Stimulated activated CD8-positive, alpha-beta memory T cell treated with anti-CD3 and anti-CD28 coated beads, Interleukin-15, amount 100 ng/mL, for 24 hours (primary cell): ENCODE measurements at regions not wholly inside any gene's neighbourhood (a gene's known extent, or its start where the extent isn't known, plus 50 kb on each side); places are given as distances from the start of the nearest gene placed in this dataset.

Source experiments
- DNase-seq: peaks from one replicate; pipeline ENCODE4 v3.0.0-alpha.2; 2020; ENCODE audit warnings: low read depth

DNA sequence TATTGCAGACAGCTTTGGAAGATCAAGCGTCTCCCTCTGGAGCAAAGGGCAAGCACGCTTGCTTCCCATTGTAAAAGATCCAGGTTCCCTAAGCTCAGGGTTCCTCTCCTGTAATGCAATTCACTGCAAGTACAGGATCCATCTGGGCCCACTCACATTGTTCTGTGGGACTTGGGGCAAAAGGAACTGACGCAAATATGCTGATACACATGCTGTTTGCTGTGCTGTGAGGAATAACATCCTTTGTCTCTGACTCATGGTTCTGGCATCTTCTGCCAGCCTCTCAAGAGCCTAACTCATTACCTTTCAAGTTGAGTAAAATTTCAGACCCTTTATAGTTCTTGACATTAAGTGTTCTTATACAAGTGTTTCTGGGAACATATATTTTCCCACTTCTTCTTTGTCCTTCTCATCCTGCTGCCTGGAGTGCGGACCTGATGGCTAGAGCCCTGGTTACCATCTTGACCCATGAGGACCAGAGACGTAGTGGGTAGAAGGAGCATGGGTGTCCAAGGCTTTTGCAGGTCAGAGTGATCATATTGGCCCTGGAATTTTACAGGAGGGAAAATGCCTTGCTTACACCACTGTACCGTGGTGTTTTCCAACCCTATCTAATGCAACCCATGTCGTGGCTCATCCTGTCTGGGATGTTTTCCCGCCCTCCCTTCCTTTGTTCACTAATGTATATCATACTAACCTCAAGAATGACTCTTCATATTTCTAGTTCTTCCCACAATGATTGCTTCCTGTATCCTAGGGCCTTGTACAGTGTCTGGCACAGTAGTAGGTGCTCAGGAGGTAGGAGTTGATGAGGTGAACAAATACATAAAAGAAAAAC, 145.7 kb upstream of the GLI2 start:
- no peak for DNase-seq

- no peak for DNase-seq
These were observed 144.8 kb upstream of the GLI2 start for GRCh38 chr2:120590841-120591240.

DNA sequence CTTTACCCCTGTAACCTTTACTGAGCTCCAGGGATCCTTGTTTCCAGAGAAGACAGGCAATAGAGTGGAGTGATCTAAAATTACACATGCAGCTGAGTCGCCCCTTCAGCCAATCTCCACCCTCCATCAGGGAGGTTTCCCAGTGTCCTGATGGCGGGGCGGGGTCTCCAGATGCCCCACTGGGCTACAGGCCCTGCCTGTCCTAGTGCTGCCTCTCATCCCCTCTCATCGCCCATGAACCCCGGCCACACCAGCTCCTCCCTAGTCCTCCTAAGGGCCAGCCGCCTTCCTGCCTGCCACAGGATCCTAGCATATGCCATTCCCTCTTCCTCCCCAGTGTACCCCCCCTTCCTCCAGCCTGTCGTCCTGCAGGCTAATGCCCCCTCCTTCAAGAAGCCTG, 144.1 kb upstream of the GLI2 start:
- no peak for DNase-seq

- DNase-seq: no peak
These were observed 143.6 kb upstream of the GLI2 start for GRCh38 chr2:120592084-120592483.

GRCh38 chr2:120593921-120594686, 141.6 kb upstream of the GLI2 start:
- DNase-seq: no peak

- no peak for DNase-seq
These were observed 140.6 kb upstream of the GLI2 start for GRCh38 chr2:120594856-120595685.

DNA sequence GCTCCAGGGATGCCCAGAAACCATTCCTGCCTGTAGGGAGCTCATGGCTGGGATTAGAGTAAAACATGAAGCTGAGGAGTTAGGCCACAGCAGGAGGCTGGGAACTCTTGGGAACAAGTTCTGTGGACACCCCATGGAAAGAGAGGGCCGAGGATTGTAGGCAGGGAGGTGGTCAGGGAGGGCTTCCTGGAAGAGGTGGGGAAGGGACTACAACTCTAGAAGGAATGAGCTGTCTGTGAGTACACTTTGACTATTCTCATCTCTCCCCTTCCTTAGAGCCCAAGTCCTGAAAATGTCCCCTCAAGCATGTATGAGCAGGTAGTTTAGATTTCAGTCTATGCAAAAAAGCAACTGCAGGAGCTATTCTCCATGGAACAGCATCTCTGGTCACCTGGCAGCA, 139.9 kb upstream of the GLI2 start:
- no peak for DNase-seq

DNA sequence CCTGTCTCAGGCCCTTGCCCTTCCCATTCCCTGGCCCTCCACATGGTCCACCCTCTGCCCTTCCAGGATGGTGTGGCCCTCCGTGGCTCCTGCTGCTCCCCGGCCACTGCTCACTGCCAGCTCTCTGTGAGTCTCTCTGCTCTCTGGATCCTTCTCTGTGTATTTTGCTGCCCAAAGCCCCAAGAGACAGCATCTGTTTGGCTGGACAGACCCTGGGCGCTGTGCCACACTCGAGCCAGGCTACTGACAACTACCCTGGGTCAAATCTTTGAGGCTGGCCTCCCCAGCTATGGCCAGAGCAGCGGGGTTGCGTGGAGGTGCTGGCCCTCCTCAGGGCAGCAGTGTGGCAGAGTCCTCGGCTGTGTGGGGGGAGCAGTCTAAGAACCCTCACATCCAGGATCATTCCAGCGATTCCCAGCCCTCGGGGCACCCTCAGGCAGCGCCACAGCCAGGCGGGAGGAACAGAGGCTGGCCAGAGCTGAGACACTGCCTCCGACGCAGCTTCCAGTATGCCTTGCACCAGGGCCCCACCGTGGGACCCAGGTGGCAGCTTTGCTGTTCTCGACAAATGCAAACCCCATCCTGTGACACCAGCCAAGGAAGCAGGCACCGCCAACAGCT, 139.4 kb upstream of the GLI2 start:
- DNase-seq: no peak

DNA sequence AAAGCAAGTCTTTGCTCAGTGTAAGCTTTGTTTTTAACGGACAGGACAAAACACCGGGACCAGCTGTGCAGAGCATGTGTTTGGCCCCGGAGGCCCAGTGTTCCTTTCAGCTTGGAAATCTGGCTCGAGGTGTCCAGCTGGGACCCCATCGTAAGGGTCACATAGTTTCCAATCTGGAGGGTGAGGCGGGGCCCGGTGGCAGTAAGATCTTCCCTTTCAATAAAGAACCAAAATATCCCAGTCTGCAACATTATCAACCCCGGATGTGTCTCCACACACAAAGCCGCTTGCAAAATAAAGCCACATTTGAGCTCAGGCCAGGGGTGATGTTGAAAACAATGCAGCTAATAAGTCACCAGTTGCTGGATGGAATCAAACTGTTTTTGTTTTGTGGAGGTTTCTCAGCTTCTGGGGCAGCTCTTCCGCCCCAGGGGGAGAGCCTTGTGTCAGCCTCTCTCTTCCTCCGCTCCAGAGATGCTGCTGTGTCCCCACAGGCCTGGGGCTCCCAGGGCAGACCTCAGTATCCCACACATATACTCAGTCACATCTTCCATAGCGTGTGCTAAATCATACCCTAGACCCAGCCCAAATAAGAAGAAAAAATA, 138.6 kb upstream of the GLI2 start:
- DNase-seq: no peak

DNA sequence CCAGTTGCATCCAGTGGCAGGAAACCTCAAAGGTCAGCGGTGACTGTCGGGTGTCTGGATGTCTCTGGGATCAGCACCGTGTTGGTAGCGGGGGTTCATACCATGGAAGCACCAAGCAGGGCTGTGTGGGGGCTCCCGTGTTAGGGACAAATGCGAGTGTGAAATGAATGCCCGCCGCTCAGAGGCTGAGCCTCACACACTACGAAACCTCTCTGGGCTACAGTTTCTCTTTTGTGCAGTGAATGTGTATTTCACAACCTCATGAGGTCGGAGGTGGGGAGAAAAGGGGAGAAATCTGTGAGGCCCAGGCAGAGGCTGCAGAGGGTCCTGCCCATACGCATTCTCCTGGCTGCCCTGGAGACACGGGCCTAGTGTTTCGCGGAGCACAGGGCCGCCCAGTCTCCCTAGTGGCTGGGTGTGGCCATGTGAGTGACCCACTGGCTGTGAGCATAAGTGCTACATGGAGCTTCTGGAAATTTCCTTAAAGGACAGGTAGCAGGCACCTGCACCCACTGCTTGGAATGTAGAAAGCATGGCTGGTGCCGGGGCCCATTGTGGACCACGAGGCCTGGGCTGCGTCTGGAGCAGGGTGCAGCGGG, 138.0 kb upstream of the GLI2 start:
- no peak for DNase-seq

- DNase-seq: no peak
These were observed 137.3 kb upstream of the GLI2 start for GRCh38 chr2:120598416-120598815.

- no peak for DNase-seq
These were observed 136.6 kb upstream of the GLI2 start for GRCh38 chr2:120599072-120599471.

GRCh38 chr2:120599656-120600055, 136.0 kb upstream of the GLI2 start:
- no peak for DNase-seq

GRCh38 chr2:120600335-120600734, 135.3 kb upstream of the GLI2 start:
- no peak for DNase-seq

DNA sequence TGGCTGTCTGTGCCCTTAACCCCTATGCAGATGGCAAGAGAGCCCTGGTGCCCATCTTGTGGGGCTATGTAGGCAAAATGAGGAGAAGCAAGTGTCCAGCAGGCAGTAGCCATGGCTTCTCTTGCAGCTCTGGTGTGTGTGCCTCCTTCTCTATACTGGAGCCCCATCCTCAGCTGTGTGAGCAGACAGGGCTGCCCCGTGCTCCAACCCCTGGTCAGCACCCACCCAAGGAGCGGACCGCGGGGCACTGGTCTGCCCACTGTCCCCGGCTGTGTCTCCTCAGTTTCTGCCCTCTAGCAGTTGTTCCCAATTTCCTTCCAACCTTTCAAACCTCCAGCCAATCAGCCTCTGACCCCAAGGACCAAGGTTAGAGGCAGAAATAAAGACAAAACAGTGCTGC, 134.9 kb upstream of the GLI2 start:
- no peak for DNase-seq

GRCh38 chr2:120601566-120601965, 134.1 kb upstream of the GLI2 start:
- no peak for DNase-seq

GRCh38 chr2:120602251-120602650, 133.4 kb upstream of the GLI2 start:
- DNase-seq: no peak

- DNase-seq: no peak
These were observed 130.9 kb upstream of the GLI2 start for GRCh38 chr2:120604767-120605166.

DNA sequence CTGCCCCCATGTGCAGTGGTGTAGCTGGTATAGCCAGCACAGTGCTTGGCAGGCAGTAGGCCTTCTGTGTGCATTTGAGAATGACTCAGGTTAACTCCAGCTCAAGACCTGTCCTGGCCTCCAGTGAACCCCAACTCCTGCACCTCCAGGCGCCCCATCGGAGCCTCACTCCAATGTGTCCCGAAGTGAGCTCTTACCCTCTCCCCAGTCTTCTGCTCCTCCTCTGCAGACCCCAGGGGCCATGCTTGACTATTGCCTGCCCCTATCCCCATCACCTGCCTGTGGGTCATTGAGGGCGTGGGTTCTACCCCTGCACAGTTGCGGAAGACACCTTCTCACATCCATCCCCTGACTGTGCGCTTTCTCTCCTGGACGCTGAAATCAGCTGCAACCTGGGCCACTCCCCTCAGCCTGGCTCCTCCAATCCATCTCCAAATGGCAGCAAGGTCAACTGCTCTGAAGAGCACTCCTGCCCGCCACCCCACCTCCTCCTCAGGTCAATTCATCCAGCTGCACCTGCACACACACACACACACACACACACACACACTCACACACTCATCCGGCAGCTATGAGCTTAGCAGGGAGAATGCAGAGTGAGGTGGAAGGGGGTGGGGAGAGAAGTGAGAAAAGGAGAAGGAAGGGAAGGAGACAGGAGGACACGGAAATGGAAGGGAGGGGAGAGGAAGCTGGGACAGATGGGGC, 130.3 kb upstream of the GLI2 start:
- no peak for DNase-seq

DNA sequence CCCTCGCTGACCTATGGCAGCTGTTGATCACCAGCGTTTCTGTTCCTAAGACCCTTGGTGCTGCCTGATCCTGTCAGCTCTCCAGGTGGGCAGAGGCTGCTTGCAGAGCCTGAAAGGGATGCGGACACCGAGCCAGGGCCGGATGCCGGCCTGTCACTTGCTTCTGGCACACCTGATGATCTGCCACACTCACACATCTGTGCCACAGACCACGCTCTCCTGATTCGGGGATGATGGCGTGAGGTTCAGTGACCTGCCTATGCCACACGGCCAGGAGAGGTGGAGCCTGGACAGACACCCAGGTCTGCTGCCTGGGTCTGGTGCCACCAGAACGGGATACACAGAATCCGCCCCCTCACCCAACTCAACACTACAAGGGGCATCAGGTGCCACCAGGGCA, 129.4 kb upstream of the GLI2 start:
- DNase-seq: no peak

- DNase-seq: no peak
These were observed 128.7 kb upstream of the GLI2 start for GRCh38 chr2:120606931-120607330.
